ENCODE measurements at regions not wholly inside any gene's neighbourhood (a gene's known extent, or its start where the extent isn't known, plus 50 kb on each side); places are given as distances from the start of the nearest gene placed in this dataset.

- no peak for DNase-seq
- H3K36me3 ChIP-seq, result no peaks in the 10 kb centered on the region
- H3K27me3 ChIP-seq, result no peaks in the 10 kb centered on the region
- no peaks in the 10 kb centered on the region for H3K4me1 ChIP-seq
- H3K4me3 ChIP-seq, result no peak overlapping the region
- 74 to 84% (median 79%) methylated on average over 2 of the region's 2 CpGs for WGBS, 4 donors
- no peak for ATAC-seq
- intact Hi-C loops (cut with DNase I), result no loop called here
- H3K27ac ChIP-seq, result no peak overlapping the region
- no peaks in the 10 kb centered on the region for H3K9me3 ChIP-seq
- TF ChIP-seq POLR2A (IDR thresholded peaks at IDR 0.05) (no peak), CTCF (IDR thresholded peaks at IDR 0.05) (no peak)
Observed at GRCh38 chr15:61415617-61416120, 186.6 kb upstream of the RORA start.

GRCh38 chr15:61411902-61412510, 182.9 kb upstream of the RORA start:
- H3K36me3 ChIP-seq, result no peaks in the 10 kb centered on the region
- no peak for ATAC-seq
- DNase-seq, result no peak
- WGBS, 4 donors, result 44 to 55% (median 47%) methylated on average over 3 of the region's 3 CpGs
- intact Hi-C loops (cut with DNase I), result no loop called here
- TF ChIP-seq CTCF (IDR thresholded peaks at IDR 0.05) (no peak), POLR2A (IDR thresholded peaks at IDR 0.05) (no peak)
- peaks cover 0 to 6% (median 0%) of the 10 kb centered on the region in 9 donors for H3K27me3 ChIP-seq
- H3K9me3 ChIP-seq, result no peaks in the 10 kb centered on the region
- H3K4me3 ChIP-seq, result no peak overlapping the region
- no peak overlapping the region for H3K27ac ChIP-seq
- no peaks in the 10 kb centered on the region for H3K4me1 ChIP-seq

GRCh38 chr15:61410662-61411061, 181.6 kb upstream of the RORA start:
- H3K36me3 ChIP-seq, result no peaks in the 10 kb centered on the region
- no peak overlapping the region for H3K27ac ChIP-seq
- no peak for ATAC-seq
- no peaks in the 10 kb centered on the region for H3K9me3 ChIP-seq
- no peak overlapping the region for H3K4me3 ChIP-seq
- WGBS, 4 donors, result 82 to 91% (median 84%) methylated on average over 2 of the region's 2 CpGs
- peaks cover 0 to 6% (median 0%) of the 10 kb centered on the region in 9 donors for H3K27me3 ChIP-seq
- TF ChIP-seq POLR2A (IDR thresholded peaks at IDR 0.05) (no peak), CTCF (IDR thresholded peaks at IDR 0.05) (no peak)
- intact Hi-C loops (cut with DNase I), result no loop called here
- DNase-seq, result no peak
- no peaks in the 10 kb centered on the region for H3K4me1 ChIP-seq

- H3K27me3 ChIP-seq, result peaks cover 0 to 7% (median 0%) of the 10 kb centered on the region in 9 donors
- no peaks in the 10 kb centered on the region for H3K4me1 ChIP-seq
- no peaks in the 10 kb centered on the region for H3K36me3 ChIP-seq
- ATAC-seq (no peak), DNase-seq (no peak)
- intact Hi-C loops (cut with DNase I), result no loop called here
- WGBS, 4 donors, result 83 to 93% (median 87%) methylated on average over 2 of the region's 2 CpGs
- TF ChIP-seq CTCF (IDR thresholded peaks at IDR 0.05) (no peak), POLR2A (IDR thresholded peaks at IDR 0.05) (no peak)
- H3K4me3 ChIP-seq, result no peak overlapping the region
- H3K9me3 ChIP-seq, result no peaks in the 10 kb centered on the region
- H3K27ac ChIP-seq, result no peak overlapping the region
Observed at GRCh38 chr15:61404567-61404966, 175.5 kb upstream of the RORA start.
